ENCODE measurements at regions not wholly inside any gene's neighbourhood (a gene's known extent, or its start where the extent isn't known, plus 50 kb on each side); places are given as distances from the start of the nearest gene placed in this dataset.

- DNase-seq (ENCODE audit: low read depth in 2 of 2): no peak
- Histone ChIP-seq H3K4me3 (replicated peaks in 1 of 4; ENCODE audit: control extremely low read depth in 1 of 4, insufficient read depth in 1 of 4, low read depth in 3 of 4, low read length in 4 of 4) (no peak overlapping the region), H3K27me3 (ENCODE audit: control insufficient read depth, insufficient read depth, low read length) (no peaks in the 10 kb centered on the region), H3K27ac (ENCODE audit: insufficient read depth, low read length) (no peak overlapping the region), H3K79me2 (ENCODE audit: control insufficient read depth, insufficient read depth, low read length) (no peaks in the 10 kb centered on the region), H2AFZ (ENCODE audit: low read length) (no peak overlapping the region), H3K4me2 (ENCODE audit: extremely low read depth, insufficient read depth, low read length) (no peak overlapping the region), H3K9me3 (ENCODE audit: control insufficient read depth, insufficient read depth, low read depth, low read length) (no peaks in the 10 kb centered on the region), H3K9ac (ENCODE audit: insufficient read depth, low read length) (no peak overlapping the region), H3K4me1 (ENCODE audit: control insufficient read depth, extremely low read depth, insufficient read depth, low read length) (no peaks in the 10 kb centered on the region), H4K20me1 (ENCODE audit: control insufficient read depth, extremely low read depth, insufficient read depth, low read length) (no peaks in the 10 kb centered on the region), H3K36me3 (ENCODE audit: control insufficient read depth, insufficient read depth, low read length) (no peaks in the 10 kb centered on the region)
- TF ChIP-seq CTCF (conservative IDR thresholded peaks at IDR 0.05 in 1 of 2, IDR thresholded peaks at IDR 0.05 in 1 of 2; ENCODE audit: low read depth in 1 of 2, low read length in 2 of 2) (no peak), EZH2 (IDR thresholded peaks at IDR 0.05; ENCODE audit: low read length, missing control alignments) (no peak)
Measured at GRCh38 chr4:126853715-126854114, 779.0 kb upstream of the INTU start.

- H3K9me3 ChIP-seq (ENCODE audit: control insufficient read depth, insufficient read depth, low read depth, low read length): no peaks in the 10 kb centered on the region
- H4K20me1 ChIP-seq (ENCODE audit: control insufficient read depth, extremely low read depth, insufficient read depth, low read length): no peaks in the 10 kb centered on the region
- H3K36me3 ChIP-seq (ENCODE audit: control insufficient read depth, insufficient read depth, low read length): no peaks in the 10 kb centered on the region
- no peaks in the 10 kb centered on the region for H3K4me1 ChIP-seq (ENCODE audit: control insufficient read depth, extremely low read depth, insufficient read depth, low read length)
- H3K27me3 ChIP-seq (ENCODE audit: control insufficient read depth, insufficient read depth, low read length): no peaks in the 10 kb centered on the region
- H3K4me2 ChIP-seq (ENCODE audit: extremely low read depth, insufficient read depth, low read length): no peak overlapping the region
- H3K4me3 ChIP-seq (replicated peaks in 1 of 4; ENCODE audit: control extremely low read depth in 1 of 4, insufficient read depth in 1 of 4, low read depth in 3 of 4, low read length in 4 of 4): no peak overlapping the region
- H3K9ac ChIP-seq (ENCODE audit: insufficient read depth, low read length): no peak overlapping the region
- no peak for TF ChIP-seq EZH2 (IDR thresholded peaks at IDR 0.05; ENCODE audit: low read length, missing control alignments)
- no peak for TF ChIP-seq CTCF (conservative IDR thresholded peaks at IDR 0.05 in 1 of 2, IDR thresholded peaks at IDR 0.05 in 1 of 2; ENCODE audit: low read depth in 1 of 2, low read length in 2 of 2)
- no peak for DNase-seq (ENCODE audit: low read depth in 2 of 2)
- no peak overlapping the region for H2AFZ ChIP-seq (ENCODE audit: low read length)
- no peaks in the 10 kb centered on the region for H3K79me2 ChIP-seq (ENCODE audit: control insufficient read depth, insufficient read depth, low read length)
- H3K27ac ChIP-seq (ENCODE audit: insufficient read depth, low read length): no peak overlapping the region
Measured at GRCh38 chr4:126856906-126857305, 775.9 kb upstream of the INTU start.

- H3K9ac ChIP-seq (ENCODE audit: insufficient read depth, low read length): no peak overlapping the region
- H3K36me3 ChIP-seq (ENCODE audit: control insufficient read depth, insufficient read depth, low read length): no peaks in the 10 kb centered on the region
- H3K27me3 ChIP-seq (ENCODE audit: control insufficient read depth, insufficient read depth, low read length): no peaks in the 10 kb centered on the region
- no peak overlapping the region for H3K4me2 ChIP-seq (ENCODE audit: extremely low read depth, insufficient read depth, low read length)
- H3K79me2 ChIP-seq (ENCODE audit: control insufficient read depth, insufficient read depth, low read length): no peaks in the 10 kb centered on the region
- H4K20me1 ChIP-seq (ENCODE audit: control insufficient read depth, extremely low read depth, insufficient read depth, low read length): no peaks in the 10 kb centered on the region
- no peak overlapping the region for H2AFZ ChIP-seq (ENCODE audit: low read length)
- no peaks in the 10 kb centered on the region for H3K9me3 ChIP-seq (ENCODE audit: control insufficient read depth, insufficient read depth, low read depth, low read length)
- no peaks in the 10 kb centered on the region for H3K4me1 ChIP-seq (ENCODE audit: control insufficient read depth, extremely low read depth, insufficient read depth, low read length)
- no peak for TF ChIP-seq EZH2 (IDR thresholded peaks at IDR 0.05; ENCODE audit: low read length, missing control alignments)
- no peak for TF ChIP-seq CTCF (conservative IDR thresholded peaks at IDR 0.05 in 1 of 2, IDR thresholded peaks at IDR 0.05 in 1 of 2; ENCODE audit: low read depth in 1 of 2, low read length in 2 of 2)
- H3K4me3 ChIP-seq (replicated peaks in 1 of 4; ENCODE audit: control extremely low read depth in 1 of 4, insufficient read depth in 1 of 4, low read depth in 3 of 4, low read length in 4 of 4): no peak overlapping the region
- no peak overlapping the region for H3K27ac ChIP-seq (ENCODE audit: insufficient read depth, low read length)
- DNase-seq (ENCODE audit: low read depth in 2 of 2): no peak
Measured at GRCh38 chr4:126859314-126859713, 773.4 kb upstream of the INTU start.

Data from fibroblast of lung (primary cell).